Breast epithelium (tissue), 3 donors: ENCODE measurements at regions not wholly inside any gene's neighbourhood (a gene's known extent, or its start where the extent isn't known, plus 50 kb on each side); places are given as distances from the start of the nearest gene placed in this dataset.

ENCODE experiments used
- POLR2A ChIP-seq: fragments of 450-650 bp; IDR thresholded peaks from one replicate; pipeline ENCODE4 v1.6.1; 2016; ENCODE audit warnings: antibody characterized with exemption, mild to moderate bottlenecking, moderate library complexity
- POLR2AphosphoS5 ChIP-seq, 3 donors: sonication (generic); formaldehyde crosslinking; IDR thresholded peaks; one replicate each; pipeline ENCODE4 v1.6.1; 2017; ENCODE audit warnings: antibody characterized with exemption in 3 of 3
- TF ChIP-seq, protein P1 (sequence below), 3 donors: fragments of 450-650 bp; IDR thresholded peaks; one replicate each; pipeline ENCODE4 v1.5.1; 2016 to 2017; ENCODE audit warnings: antibody characterized with exemption in 3 of 3, mild to moderate bottlenecking in 3 of 3, moderate library complexity in 3 of 3

DNA sequence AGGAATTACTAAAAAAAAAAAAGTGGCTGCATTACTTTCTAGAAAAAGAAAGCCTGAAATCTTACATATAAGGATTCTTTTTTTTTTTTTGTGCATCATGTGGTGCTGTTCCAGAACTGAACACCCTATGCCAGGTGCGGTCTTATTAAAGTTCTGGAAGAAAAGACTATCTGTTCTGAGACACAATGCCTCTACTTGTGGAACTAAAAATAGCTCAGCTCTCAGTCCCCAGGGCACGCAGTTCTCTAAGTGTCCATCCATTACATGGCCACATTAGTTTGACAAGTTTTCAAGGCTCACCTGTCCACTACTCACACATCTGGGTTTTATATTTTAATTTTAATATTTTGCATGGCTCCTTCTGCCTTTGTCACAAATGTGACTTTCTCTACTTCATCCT is 126.6 kb upstream of the ADAMTS9 start:
- TF ChIP-seq, protein P1, sequence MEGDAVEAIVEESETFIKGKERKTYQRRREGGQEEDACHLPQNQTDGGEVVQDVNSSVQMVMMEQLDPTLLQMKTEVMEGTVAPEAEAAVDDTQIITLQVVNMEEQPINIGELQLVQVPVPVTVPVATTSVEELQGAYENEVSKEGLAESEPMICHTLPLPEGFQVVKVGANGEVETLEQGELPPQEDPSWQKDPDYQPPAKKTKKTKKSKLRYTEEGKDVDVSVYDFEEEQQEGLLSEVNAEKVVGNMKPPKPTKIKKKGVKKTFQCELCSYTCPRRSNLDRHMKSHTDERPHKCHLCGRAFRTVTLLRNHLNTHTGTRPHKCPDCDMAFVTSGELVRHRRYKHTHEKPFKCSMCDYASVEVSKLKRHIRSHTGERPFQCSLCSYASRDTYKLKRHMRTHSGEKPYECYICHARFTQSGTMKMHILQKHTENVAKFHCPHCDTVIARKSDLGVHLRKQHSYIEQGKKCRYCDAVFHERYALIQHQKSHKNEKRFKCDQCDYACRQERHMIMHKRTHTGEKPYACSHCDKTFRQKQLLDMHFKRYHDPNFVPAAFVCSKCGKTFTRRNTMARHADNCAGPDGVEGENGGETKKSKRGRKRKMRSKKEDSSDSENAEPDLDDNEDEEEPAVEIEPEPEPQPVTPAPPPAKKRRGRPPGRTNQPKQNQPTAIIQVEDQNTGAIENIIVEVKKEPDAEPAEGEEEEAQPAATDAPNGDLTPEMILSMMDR (IDR thresholded peaks at IDR 0.05): peak in 1 of 3 donors; percentile 51
- TF ChIP-seq POLR2A (no peak), POLR2AphosphoS5 (IDR thresholded peaks at IDR 0.05) (peak in 1 of 3 donors; percentile 44)
